22Rv1 (cell line): ENCODE measurements at regions not wholly inside any gene's neighbourhood (a gene's known extent, or its start where the extent isn't known, plus 50 kb on each side); places are given as distances from the start of the nearest gene placed in this dataset.

Source experiments
- H3K27ac ChIP-seq: fragments of 450-650 bp; 2 replicates; pipeline ENCODE4 v1.5.1; 2017
- ZFX ChIP-seq: fragments of 450-650 bp; IDR thresholded peaks from 2 replicates; pipeline ENCODE4 v1.6.1; 2017; ENCODE audit warnings: antibody characterized with exemption, borderline replicate concordance
- TF ChIP-seq, protein P1 (sequence below): fragments of 450-650 bp; IDR thresholded peaks from 2 replicates; pipeline ENCODE4 v1.5.1; 2017; ENCODE audit warnings: mild to moderate bottlenecking

- no peak overlapping the region for H3K27ac ChIP-seq
- TF ChIP-seq, protein P1, sequence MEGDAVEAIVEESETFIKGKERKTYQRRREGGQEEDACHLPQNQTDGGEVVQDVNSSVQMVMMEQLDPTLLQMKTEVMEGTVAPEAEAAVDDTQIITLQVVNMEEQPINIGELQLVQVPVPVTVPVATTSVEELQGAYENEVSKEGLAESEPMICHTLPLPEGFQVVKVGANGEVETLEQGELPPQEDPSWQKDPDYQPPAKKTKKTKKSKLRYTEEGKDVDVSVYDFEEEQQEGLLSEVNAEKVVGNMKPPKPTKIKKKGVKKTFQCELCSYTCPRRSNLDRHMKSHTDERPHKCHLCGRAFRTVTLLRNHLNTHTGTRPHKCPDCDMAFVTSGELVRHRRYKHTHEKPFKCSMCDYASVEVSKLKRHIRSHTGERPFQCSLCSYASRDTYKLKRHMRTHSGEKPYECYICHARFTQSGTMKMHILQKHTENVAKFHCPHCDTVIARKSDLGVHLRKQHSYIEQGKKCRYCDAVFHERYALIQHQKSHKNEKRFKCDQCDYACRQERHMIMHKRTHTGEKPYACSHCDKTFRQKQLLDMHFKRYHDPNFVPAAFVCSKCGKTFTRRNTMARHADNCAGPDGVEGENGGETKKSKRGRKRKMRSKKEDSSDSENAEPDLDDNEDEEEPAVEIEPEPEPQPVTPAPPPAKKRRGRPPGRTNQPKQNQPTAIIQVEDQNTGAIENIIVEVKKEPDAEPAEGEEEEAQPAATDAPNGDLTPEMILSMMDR: no peak
- no peak for TF ChIP-seq ZFX
These were observed 347.8 kb downstream of the MN1 start for GRCh38 chr22:27453725-27454124.

GRCh38 chr22:27454807-27455450 is 346.6 kb downstream of the MN1 start:
- TF ChIP-seq, protein P1: no peak
- no peak for TF ChIP-seq ZFX
- H3K27ac ChIP-seq: no peak overlapping the region

- no peak for TF ChIP-seq ZFX
- TF ChIP-seq, protein P1: no peak
- H3K27ac ChIP-seq: no peak overlapping the region
These were observed 346.0 kb downstream of the MN1 start for GRCh38 chr22:27455526-27455925.

DNA sequence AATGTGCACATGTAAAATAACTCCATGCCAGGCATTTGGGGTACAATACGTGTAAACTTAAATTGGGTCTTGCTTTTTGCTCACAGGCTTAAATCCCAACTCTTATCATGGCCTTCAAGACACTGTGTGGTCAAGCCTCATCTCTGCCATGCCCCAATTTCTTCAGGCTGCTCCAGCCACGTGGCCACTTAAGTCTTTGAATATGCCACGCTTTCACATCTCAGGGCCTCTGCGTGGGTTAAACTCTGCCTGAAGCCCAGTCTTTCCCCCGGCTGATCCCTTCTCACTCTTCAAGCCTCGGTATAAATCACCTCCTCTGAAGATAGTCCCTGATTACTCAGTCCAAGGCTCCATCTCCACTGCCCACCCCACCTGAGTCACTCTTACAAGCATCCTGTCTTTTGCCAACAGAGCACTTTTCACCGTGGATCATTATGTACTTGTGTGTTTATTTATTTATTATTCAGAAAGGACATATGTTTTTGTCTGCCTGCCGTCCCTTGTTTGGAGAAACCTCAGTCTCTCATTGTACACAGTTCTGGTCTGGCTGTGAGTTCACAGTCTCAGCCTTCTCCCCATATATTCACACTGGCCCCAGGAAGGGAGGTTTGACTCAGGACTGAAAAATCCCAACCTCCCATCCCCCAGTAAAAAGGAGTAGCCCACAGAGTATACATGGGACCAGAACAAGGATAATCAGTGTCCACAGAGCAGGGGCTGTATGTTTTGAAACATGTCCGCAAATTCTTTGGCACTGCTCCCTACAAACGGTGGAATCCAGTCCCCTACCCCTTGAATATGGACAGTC is 344.7 kb downstream of the MN1 start:
- no peak for TF ChIP-seq ZFX
- TF ChIP-seq, protein P1: no peak
- no peak overlapping the region for H3K27ac ChIP-seq

DNA sequence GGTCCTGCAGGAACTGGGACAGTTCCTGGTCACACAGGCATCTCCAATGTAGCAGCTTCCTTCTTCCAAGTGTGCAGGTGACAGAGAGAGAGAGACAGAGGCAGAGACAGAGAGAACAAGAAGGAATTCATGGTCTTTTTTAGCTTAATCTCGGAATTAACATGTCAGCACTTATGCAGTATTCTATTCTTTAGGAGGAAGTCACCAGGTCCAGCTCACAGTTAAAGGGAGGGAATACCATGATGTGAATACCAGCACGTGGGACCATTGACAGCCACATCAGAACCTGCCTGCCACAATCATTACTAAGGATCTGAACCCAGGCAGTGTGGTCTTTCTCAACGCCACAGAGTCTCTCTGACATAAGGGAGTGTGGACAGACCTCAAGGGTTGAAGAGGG is 341.6 kb downstream of the MN1 start:
- H3K27ac ChIP-seq: no peak overlapping the region
- no peak for TF ChIP-seq ZFX
- TF ChIP-seq, protein P1: no peak

GRCh38 chr22:27460591-27461347 is 340.8 kb downstream of the MN1 start:
- H3K27ac ChIP-seq: no peak overlapping the region
- no peak for TF ChIP-seq ZFX
- TF ChIP-seq, protein P1: no peak

- TF ChIP-seq, protein P1: no peak
- no peak for TF ChIP-seq ZFX
- H3K27ac ChIP-seq: no peak overlapping the region
These were observed 340.1 kb downstream of the MN1 start for GRCh38 chr22:27461470-27461869.
